ENCODE measurements at regions not wholly inside any gene's neighbourhood (a gene's known extent, or its start where the extent isn't known, plus 50 kb on each side); places are given as distances from the start of the nearest gene placed in this dataset.

DNA sequence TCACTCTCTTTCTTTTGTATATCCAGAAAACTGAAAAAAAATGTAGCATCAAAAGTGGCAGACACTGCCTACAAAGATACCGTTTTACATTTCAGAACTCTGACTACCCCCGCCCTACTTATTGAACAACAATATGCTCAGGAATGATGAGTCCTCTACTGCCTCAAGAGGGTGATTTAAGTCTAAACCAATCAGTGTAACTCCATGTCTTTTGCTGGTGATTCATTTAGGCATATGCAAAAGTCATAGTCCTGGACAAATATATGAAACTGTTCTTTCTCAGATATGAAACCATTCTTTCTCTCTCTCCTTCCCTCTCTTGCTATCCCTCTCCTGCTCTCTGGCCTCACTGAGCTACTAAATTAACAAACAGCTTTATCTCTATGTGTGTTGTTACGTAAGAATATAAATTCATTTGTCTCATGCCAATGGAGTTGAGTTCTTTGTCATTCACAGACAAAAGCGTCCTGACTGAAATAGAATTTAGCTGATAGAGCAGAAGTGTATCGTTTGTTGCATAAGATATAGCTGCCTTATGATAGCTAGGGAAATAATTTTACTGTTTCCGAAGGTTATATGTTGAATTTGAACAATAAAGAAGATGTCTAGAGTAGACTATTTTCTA is 133.7 kb upstream of the OSTN start:
- Histone ChIP-seq H3K27me3 (ENCODE audit: control insufficient read depth in 3 of 3, insufficient read depth in 3 of 3, low read length in 2 of 3) (no peaks in the 10 kb centered on the region), H3K9me3 (ENCODE audit: control insufficient read depth in 4 of 4, insufficient read depth in 3 of 4, low read length in 3 of 4) (no peaks in the 10 kb centered on the region), H3K4me3 (no peak overlapping the region), H3K36me3 (ENCODE audit: control insufficient read depth in 4 of 4, insufficient read depth in 4 of 4, low read length in 4 of 4) (no peaks in the 10 kb centered on the region), H3K9ac (ENCODE audit: insufficient read depth in 1 of 2, low read length in 2 of 2) (no peak overlapping the region), H3K27ac (ENCODE audit: low read depth in 1 of 2, low read length in 1 of 2) (peak overlapping the region in 1 of 2 donors; percentile 9), H3K4me1 (ENCODE audit: control insufficient read depth in 5 of 5, insufficient read depth in 5 of 5, low read length in 5 of 5) (peaks cover 0 to under 1% (median 0%) of the 10 kb centered on the region in 5 donors)
- DNase-seq (no peak), ATAC-seq (ENCODE audit: insufficient read depth, low FRiP score) (no peak)
- TF ChIP-seq CTCF (IDR thresholded peaks at IDR 0.05; ENCODE audit: control extremely low read depth, extremely low read depth): no peak
- 86 to 89% methylated on average over 6 of the region's 6 CpGs for WGBS, 2 donors

DNA sequence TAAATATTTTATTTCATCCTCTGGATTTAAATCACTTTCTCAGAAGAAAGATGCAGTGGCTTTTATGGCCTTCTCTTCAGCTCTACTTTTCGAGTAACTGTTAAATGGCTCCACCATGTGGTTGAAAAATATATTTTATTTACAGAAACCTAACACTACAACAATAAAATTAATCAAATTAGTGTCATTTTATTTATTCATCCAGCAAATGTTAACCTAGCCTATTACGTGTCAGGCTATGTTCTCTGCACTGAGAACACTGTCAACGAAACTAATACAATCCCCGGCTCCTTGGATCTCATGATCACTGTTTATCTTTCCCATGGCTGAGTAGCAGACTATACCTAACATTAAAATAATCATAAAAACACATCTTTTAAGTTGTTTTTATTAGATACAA is 148.0 kb upstream of the OSTN start:
- no peaks in the 10 kb centered on the region for H3K36me3 ChIP-seq (ENCODE audit: control insufficient read depth in 4 of 4, insufficient read depth in 4 of 4, low read length in 4 of 4)
- no peaks in the 10 kb centered on the region for H3K9me3 ChIP-seq (ENCODE audit: control insufficient read depth in 4 of 4, insufficient read depth in 3 of 4, low read length in 3 of 4)
- no peaks in the 10 kb centered on the region for H3K4me1 ChIP-seq (ENCODE audit: control insufficient read depth in 5 of 5, insufficient read depth in 5 of 5, low read length in 5 of 5)
- no peaks in the 10 kb centered on the region for H3K27me3 ChIP-seq (ENCODE audit: control insufficient read depth in 3 of 3, insufficient read depth in 3 of 3, low read length in 2 of 3)
- DNase-seq: peak in 2 of 3 donors; percentile 43 to 55
- 23 to 26% methylated on average over 4 of the region's 4 CpGs for WGBS, 2 donors
- ATAC-seq (ENCODE audit: insufficient read depth, low FRiP score): no peak
- H3K27ac ChIP-seq (ENCODE audit: low read depth in 1 of 2, low read length in 1 of 2): no peak overlapping the region
- TF ChIP-seq CTCF (IDR thresholded peaks at IDR 0.05; ENCODE audit: control extremely low read depth, extremely low read depth): no peak
- H3K9ac ChIP-seq (ENCODE audit: insufficient read depth in 1 of 2, low read length in 2 of 2): no peak overlapping the region
- H3K4me3 ChIP-seq: no peak overlapping the region

- no peak for TF ChIP-seq CTCF (IDR thresholded peaks at IDR 0.05; ENCODE audit: control extremely low read depth, extremely low read depth)
- Histone ChIP-seq H3K9me3 (ENCODE audit: control insufficient read depth in 4 of 4, insufficient read depth in 3 of 4, low read length in 3 of 4) (no peaks in the 10 kb centered on the region), H3K4me1 (ENCODE audit: control insufficient read depth in 5 of 5, insufficient read depth in 5 of 5, low read length in 5 of 5) (no peaks in the 10 kb centered on the region), H3K9ac (ENCODE audit: insufficient read depth in 1 of 2, low read length in 2 of 2) (no peak overlapping the region), H3K27ac (ENCODE audit: low read depth in 1 of 2, low read length in 1 of 2) (no peak overlapping the region), H3K27me3 (ENCODE audit: control insufficient read depth in 3 of 3, insufficient read depth in 3 of 3, low read length in 2 of 3) (no peaks in the 10 kb centered on the region), H3K36me3 (ENCODE audit: control insufficient read depth in 4 of 4, insufficient read depth in 4 of 4, low read length in 4 of 4) (no peaks in the 10 kb centered on the region), H3K4me3 (no peak overlapping the region)
- 83 to 91% methylated on average over 1 of the region's 1 CpG for WGBS, 2 donors
- ATAC-seq (ENCODE audit: insufficient read depth, low FRiP score) (no peak), DNase-seq (no peak)
These were observed 151.1 kb upstream of the OSTN start for GRCh38 chr3:191047930-191048329.

GRCh38 chr3:191030929-191031328 is 168.1 kb upstream of the OSTN start:
- Histone ChIP-seq H3K9ac (ENCODE audit: insufficient read depth in 1 of 2, low read length in 2 of 2) (no peak overlapping the region), H3K9me3 (ENCODE audit: control insufficient read depth in 4 of 4, insufficient read depth in 3 of 4, low read length in 3 of 4) (no peaks in the 10 kb centered on the region), H3K27me3 (ENCODE audit: control insufficient read depth in 3 of 3, insufficient read depth in 3 of 3, low read length in 2 of 3) (no peaks in the 10 kb centered on the region), H3K4me1 (ENCODE audit: control insufficient read depth in 5 of 5, insufficient read depth in 5 of 5, low read length in 5 of 5) (no peaks in the 10 kb centered on the region), H3K36me3 (ENCODE audit: control insufficient read depth in 4 of 4, insufficient read depth in 4 of 4, low read length in 4 of 4) (no peaks in the 10 kb centered on the region), H3K27ac (ENCODE audit: low read depth in 1 of 2, low read length in 1 of 2) (no peak overlapping the region), H3K4me3 (no peak overlapping the region)
- WGBS, 2 donors: 87 to 92% methylated on average over 2 of the region's 2 CpGs
- ATAC-seq (ENCODE audit: insufficient read depth, low FRiP score) (no peak), DNase-seq (no peak)
- TF ChIP-seq CTCF (IDR thresholded peaks at IDR 0.05; ENCODE audit: control extremely low read depth, extremely low read depth): no peak

All from lung (tissue), 11 donors.